Lower leg skin (tissue), 3 donors: ENCODE measurements at regions not wholly inside any gene's neighbourhood (a gene's known extent, or its start where the extent isn't known, plus 50 kb on each side); places are given as distances from the start of the nearest gene placed in this dataset.

Experiments used
- CTCF ChIP-seq, 3 donors: fragments of 450-650 bp; IDR thresholded peaks; one replicate each; pipeline ENCODE4 v1.5.1; 2016; ENCODE audit warnings: antibody characterized with exemption in 3 of 3, mild to moderate bottlenecking in 3 of 3, moderate library complexity in 2 of 3
- POLR2A ChIP-seq, 2 donors: fragments of 450-650 bp; IDR thresholded peaks; one replicate each; pipeline ENCODE4 v1.6.1; 2016 to 2017; ENCODE audit warnings: antibody characterized with exemption in 2 of 2, mild to moderate bottlenecking in 1 of 2, moderate library complexity in 1 of 2

- no peak for TF ChIP-seq CTCF (IDR thresholded peaks at IDR 0.05)
- no peak for TF ChIP-seq POLR2A (IDR thresholded peaks at IDR 0.05)
Measured at GRCh38 chr11:70705930-70706329, 307.6 kb downstream of the CTTN start.
